ENCODE measurements at regions not wholly inside any gene's neighbourhood (a gene's known extent, or its start where the extent isn't known, plus 50 kb on each side); places are given as distances from the start of the nearest gene placed in this dataset.

GRCh38 chr1:24981631-24982005 is 51.5 kb upstream of the RUNX3 start:
- peak in 1 of 2 experiments; percentile 58 for DNase-seq

DNA sequence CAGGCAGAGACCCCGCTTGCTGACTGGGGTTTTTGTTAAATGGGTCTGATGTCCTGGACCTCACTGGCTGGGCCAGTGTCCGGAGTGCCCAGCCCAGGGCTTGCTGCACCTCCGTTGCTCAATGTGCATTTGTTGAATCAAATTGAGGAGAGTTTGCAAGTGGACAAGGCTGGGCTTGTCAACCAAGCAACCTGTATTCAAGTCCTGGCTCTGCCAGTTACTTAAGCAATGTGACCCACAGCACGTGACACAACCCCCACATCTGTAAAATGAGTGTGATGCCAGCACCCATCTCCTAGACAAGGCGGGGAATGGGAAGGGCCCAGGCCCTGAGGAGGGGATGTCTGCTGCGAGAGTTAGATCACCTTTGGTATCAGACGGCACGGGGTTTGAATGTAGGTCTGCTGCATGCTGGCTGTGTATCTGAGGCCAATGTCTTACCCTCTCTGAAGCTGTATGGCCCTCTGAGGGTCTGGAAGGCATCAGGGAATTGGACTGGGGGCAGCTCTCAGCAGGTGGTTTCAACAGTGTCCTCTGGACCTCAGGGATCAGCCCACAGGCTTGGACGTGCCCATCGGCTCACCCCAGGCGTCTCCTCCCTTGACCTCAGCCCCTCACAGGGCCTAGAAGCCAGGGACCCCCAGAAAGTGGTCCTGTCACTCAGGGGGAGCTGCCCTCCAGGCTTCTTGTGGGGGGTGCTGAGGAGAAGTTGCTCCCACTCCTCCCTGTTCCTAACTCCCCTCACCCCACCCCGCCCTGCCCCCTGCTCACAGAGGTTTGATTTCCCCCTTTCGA is 51.0 kb upstream of the RUNX3 start:
- DNase-seq = no peak
